Epithelial cell of proximal tubule (primary cell): ENCODE measurements at regions not wholly inside any gene's neighbourhood (a gene's known extent, or its start where the extent isn't known, plus 50 kb on each side); places are given as distances from the start of the nearest gene placed in this dataset.
"Not testable (repeated sequence)": the region's sequence is repeated elsewhere in the genome, so short reads cannot be mapped to it uniquely, and the experiment has no call there.

Experiments used
- DNase-seq: peaks from one replicate; pipeline ENCODE4 v3.0.0-alpha.2; 2011; ENCODE audit warnings: low read depth
- H3K4me3 ChIP-seq: 2 replicates; pipeline ENCODE4 v1.5.1; 2011; ENCODE audit warnings: low read depth, mild to moderate bottlenecking, low read length
- TF ChIP-seq, protein P1 (sequence below): conservative IDR thresholded peaks from 2 replicates; pipeline ENCODE4 v1.5.1; 2012; ENCODE audit warnings: low read depth, mild to moderate bottlenecking, low read length

DNA sequence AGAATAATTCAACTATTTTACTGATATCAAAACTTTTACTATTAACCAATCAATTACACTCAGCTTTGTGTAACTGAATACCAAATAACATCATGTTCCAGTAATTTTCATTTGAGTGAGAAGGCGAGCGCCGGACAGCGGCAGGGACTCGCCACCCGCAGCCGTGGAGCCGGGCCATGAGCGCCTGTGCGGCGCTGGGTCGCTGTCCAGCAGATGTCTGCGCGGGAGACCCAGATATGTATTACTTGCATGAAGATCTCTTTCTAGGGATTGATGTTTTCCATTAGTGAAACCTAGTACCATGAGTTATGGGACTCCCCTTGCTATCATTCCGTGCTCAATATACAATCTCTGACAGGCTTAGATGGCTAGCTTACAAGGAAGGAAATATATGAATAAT is 245.1 kb upstream of the PRSS16 start:
- DNase-seq = no peak
- TF ChIP-seq, protein P1, sequence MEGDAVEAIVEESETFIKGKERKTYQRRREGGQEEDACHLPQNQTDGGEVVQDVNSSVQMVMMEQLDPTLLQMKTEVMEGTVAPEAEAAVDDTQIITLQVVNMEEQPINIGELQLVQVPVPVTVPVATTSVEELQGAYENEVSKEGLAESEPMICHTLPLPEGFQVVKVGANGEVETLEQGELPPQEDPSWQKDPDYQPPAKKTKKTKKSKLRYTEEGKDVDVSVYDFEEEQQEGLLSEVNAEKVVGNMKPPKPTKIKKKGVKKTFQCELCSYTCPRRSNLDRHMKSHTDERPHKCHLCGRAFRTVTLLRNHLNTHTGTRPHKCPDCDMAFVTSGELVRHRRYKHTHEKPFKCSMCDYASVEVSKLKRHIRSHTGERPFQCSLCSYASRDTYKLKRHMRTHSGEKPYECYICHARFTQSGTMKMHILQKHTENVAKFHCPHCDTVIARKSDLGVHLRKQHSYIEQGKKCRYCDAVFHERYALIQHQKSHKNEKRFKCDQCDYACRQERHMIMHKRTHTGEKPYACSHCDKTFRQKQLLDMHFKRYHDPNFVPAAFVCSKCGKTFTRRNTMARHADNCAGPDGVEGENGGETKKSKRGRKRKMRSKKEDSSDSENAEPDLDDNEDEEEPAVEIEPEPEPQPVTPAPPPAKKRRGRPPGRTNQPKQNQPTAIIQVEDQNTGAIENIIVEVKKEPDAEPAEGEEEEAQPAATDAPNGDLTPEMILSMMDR = no peak
- no peak overlapping the region for H3K4me3 ChIP-seq

DNA sequence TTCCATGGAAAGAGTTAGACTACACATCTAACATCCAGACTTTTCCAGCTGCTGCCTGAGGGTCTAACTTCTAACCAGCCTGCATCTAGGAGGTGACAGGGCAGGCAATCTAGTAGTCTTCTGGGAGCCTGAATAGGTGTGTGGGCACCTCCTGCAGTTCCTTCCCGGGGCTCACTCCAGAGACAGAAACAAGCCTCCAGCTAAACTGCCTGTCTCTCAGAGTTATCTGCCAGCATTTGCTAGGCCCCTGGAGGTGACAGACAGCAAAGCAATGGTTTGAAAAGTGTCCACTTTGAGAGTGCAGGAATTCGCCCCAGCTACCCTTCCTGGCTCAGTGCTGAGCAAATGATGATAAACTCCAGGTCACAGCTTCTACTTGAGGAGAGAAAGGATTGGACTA is 240.5 kb upstream of the PRSS16 start:
- H3K4me3 ChIP-seq = no peak overlapping the region
- TF ChIP-seq, protein P1 = no peak
- DNase-seq = no peak

DNA sequence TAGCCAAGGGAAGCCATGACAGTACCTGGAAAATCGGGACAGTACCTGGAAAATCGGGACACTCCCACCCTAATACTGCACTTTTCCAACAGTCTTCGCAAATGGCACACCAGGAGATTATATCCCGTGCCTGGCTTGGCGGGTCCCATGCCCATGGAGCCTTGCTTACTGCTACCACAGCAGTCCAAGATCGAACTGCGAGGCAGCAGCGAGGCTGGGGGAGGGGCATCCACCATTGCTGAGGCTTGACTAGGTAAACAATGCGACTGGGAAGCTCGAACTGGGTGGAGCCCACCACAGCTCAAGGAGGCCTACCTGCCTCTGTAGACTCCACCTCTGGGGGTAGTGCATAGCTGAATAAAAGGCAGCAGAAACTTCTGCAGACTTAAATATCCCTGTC is 238.9 kb upstream of the PRSS16 start:
- DNase-seq = not testable (repeated sequence)

DNA sequence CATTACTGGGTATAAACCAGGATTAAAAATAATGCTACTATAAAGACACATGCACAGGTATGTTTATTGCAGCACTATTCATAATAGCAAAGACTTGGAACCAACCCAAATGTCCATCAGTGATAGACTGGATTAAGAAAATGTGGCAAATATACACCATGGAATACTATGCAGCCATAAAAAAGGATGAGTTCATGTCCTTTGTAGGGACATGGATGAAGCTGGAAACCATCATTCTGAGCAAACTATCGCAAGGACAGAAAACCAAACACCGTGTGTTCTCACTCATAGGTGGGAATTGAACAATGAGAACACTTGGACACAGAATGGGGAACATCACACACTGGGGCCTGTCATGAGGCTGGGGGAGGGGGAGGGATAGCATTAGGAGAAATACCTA is 233.4 kb upstream of the PRSS16 start:
- H3K4me3 ChIP-seq, DNase-seq: not testable (repeated sequence)

More for the DNA sequence above, 238.9 kb upstream of the PRSS16 start:
- not testable (repeated sequence) for H3K4me3 ChIP-seq

- DNase-seq = no peak
- TF ChIP-seq, protein P1 = no peak
- H3K4me3 ChIP-seq = no peak overlapping the region
Observed at GRCh38 chr6:27016689-27017088, 230.8 kb upstream of the PRSS16 start.

DNA sequence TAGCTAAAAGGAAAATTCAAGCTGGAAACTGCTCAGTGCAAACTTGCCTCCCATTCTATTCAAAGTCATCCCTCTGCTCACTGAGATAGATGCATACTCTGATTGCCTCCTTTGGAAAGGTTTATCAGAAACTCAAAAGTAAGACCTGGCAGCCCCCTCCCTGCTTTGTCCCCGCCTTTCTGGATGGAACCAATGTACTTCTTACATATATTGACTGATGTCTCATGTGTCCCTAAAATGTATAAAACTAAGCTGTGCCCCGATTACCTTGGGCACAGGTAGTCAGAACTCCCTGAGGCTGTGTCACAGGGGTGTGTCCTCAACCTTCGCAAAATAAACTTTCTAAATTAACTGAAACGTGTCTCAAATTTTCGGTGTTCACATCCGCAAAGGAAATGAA is 229.1 kb upstream of the PRSS16 start:
- H3K4me3 ChIP-seq, DNase-seq: not testable (repeated sequence)

- H3K4me3 ChIP-seq = peak overlapping the region; percentile 76
- DNase-seq = peak; percentile 64
- TF ChIP-seq, protein P1 = no peak
Observed at GRCh38 chr6:27019651-27020552, 227.6 kb upstream of the PRSS16 start.

GRCh38 chr6:27020553-27020880 is 227.0 kb upstream of the PRSS16 start:
- peak overlapping the region; percentile 76 for H3K4me3 ChIP-seq
- TF ChIP-seq, protein P1 = no peak
- DNase-seq = no peak
